ENCODE measurements at regions not wholly inside any gene's neighbourhood (a gene's known extent, or its start where the extent isn't known, plus 50 kb on each side); places are given as distances from the start of the nearest gene placed in this dataset.

- Histone ChIP-seq H3K27me3 (ENCODE audit: insufficient read depth, poor library complexity, severe bottlenecking) (peaks cover 3% of the 10 kb centered on the region), H3K4me3 (replicated peaks; ENCODE audit: insufficient read depth, low read length) (no peak overlapping the region), H3K27ac (replicated peaks) (no peak overlapping the region)
- TF ChIP-seq CTCF (IDR thresholded peaks at IDR 0.05; ENCODE audit: insufficient read depth, low read length) (no peak), REST (IDR thresholded peaks at IDR 0.05; ENCODE audit: insufficient replicate concordance, low read depth) (no peak), SPI1 (IDR thresholded peaks at IDR 0.05; ENCODE audit: borderline replicate concordance, low read depth) (no peak), POLR2AphosphoS5 (IDR thresholded peaks at IDR 0.05; ENCODE audit: low read depth) (no peak), GABPA (IDR thresholded peaks at IDR 0.05; ENCODE audit: low read depth) (no peak)
- DNase-seq (ENCODE audit: low read depth in 1 of 2, low spot score in 1 of 2): no peak
Measured at GRCh38 chr11:45500451-45500850, 165.0 kb downstream of the CHST1 start.

- peaks cover 3% of the 10 kb centered on the region for H3K27me3 ChIP-seq (ENCODE audit: insufficient read depth, poor library complexity, severe bottlenecking)
- no peak for DNase-seq (ENCODE audit: low read depth in 1 of 2, low spot score in 1 of 2)
- TF ChIP-seq SPI1 (IDR thresholded peaks at IDR 0.05; ENCODE audit: borderline replicate concordance, low read depth): no peak
- TF ChIP-seq GABPA (IDR thresholded peaks at IDR 0.05; ENCODE audit: low read depth): no peak
- no peak for TF ChIP-seq CTCF (IDR thresholded peaks at IDR 0.05; ENCODE audit: insufficient read depth, low read length)
- no peak for TF ChIP-seq REST (IDR thresholded peaks at IDR 0.05; ENCODE audit: insufficient replicate concordance, low read depth)
- no peak for TF ChIP-seq POLR2AphosphoS5 (IDR thresholded peaks at IDR 0.05; ENCODE audit: low read depth)
- no peak overlapping the region for H3K27ac ChIP-seq (replicated peaks)
- H3K4me3 ChIP-seq (replicated peaks; ENCODE audit: insufficient read depth, low read length): no peak overlapping the region
Measured at GRCh38 chr11:45494738-45495137, 170.7 kb downstream of the CHST1 start.

- Histone ChIP-seq H3K4me3 (replicated peaks; ENCODE audit: insufficient read depth, low read length) (no peak overlapping the region), H3K27me3 (ENCODE audit: insufficient read depth, poor library complexity, severe bottlenecking) (peaks cover 2% of the 10 kb centered on the region), H3K27ac (replicated peaks) (no peak overlapping the region)
- no peak for DNase-seq (ENCODE audit: low read depth in 1 of 2, low spot score in 1 of 2)
- TF ChIP-seq SPI1 (IDR thresholded peaks at IDR 0.05; ENCODE audit: borderline replicate concordance, low read depth) (no peak), CTCF (IDR thresholded peaks at IDR 0.05; ENCODE audit: insufficient read depth, low read length) (no peak), REST (IDR thresholded peaks at IDR 0.05; ENCODE audit: insufficient replicate concordance, low read depth) (no peak), POLR2AphosphoS5 (IDR thresholded peaks at IDR 0.05; ENCODE audit: low read depth) (no peak), GABPA (IDR thresholded peaks at IDR 0.05; ENCODE audit: low read depth) (no peak)
Measured at GRCh38 chr11:45489281-45489905, 176.0 kb downstream of the CHST1 start.

All from HL-60 (cell line).